Liver (tissue), 8 donors: ENCODE measurements at regions not wholly inside any gene's neighbourhood (a gene's known extent, or its start where the extent isn't known, plus 50 kb on each side); places are given as distances from the start of the nearest gene placed in this dataset.

Source experiments
- DNase-seq: peaks from one replicate; pipeline ENCODE4 v3.0.0-alpha.2; 2017; ENCODE audit warnings: low spot score
- H3K27ac ChIP-seq, 2 donors: one replicate each; pipeline ENCODE4 v1.7.0; 2013; ENCODE audit warnings: inconsistent platforms in 2 of 2, low read length in 2 of 2, control low read depth in 1 of 2, low read depth in 1 of 2, mild to moderate bottlenecking in 1 of 2
- H3K27me3 ChIP-seq, 4 donors: one replicate each; pipeline versions ENCODE4 v1.6.1 to v1.7.0; 2013; ENCODE audit warnings: low read length in 3 of 4, inconsistent platforms in 1 of 4, mild to moderate bottlenecking in 1 of 4, moderate library complexity in 1 of 4; ENCODE audit not compliant: control insufficient read depth in 4 of 4, insufficient read depth in 4 of 4
- H3K36me3 ChIP-seq, 4 donors: one replicate each; pipeline versions ENCODE4 v1.6.1 to v1.7.0; 2013; ENCODE audit warnings: low read length in 3 of 4, mild to moderate bottlenecking in 3 of 4, low read depth in 1 of 4, moderate library complexity in 1 of 4; ENCODE audit not compliant: control insufficient read depth in 4 of 4, insufficient read depth in 3 of 4
- H3K4me1 ChIP-seq, 4 donors: one replicate each; pipeline versions ENCODE4 v1.6.1 to v1.7.0; 2013; ENCODE audit warnings: low read length in 3 of 4, mild to moderate bottlenecking in 3 of 4, moderate library complexity in 1 of 4; ENCODE audit not compliant: control insufficient read depth in 4 of 4, insufficient read depth in 4 of 4
- H3K4me3 ChIP-seq, 3 donors: one replicate each; pipeline versions ENCODE4 v1.6.1 to v1.7.0; 2013; ENCODE audit warnings: low read length in 3 of 3, control low read depth in 1 of 3, low read depth in 1 of 3, mild to moderate bottlenecking in 1 of 3
- H3K9ac ChIP-seq, 2 donors: one replicate each; pipeline ENCODE4 v1.7.0; 2013; ENCODE audit warnings: low read length in 2 of 2, mild to moderate bottlenecking in 2 of 2, moderate library complexity in 2 of 2, control low read depth in 1 of 2, low read depth in 1 of 2
- H3K9me3 ChIP-seq, 4 donors: one replicate each; pipeline versions ENCODE4 v1.6.1 to v1.7.0; 2013; ENCODE audit warnings: low read length in 3 of 4; ENCODE audit not compliant: control insufficient read depth in 4 of 4
- ATF3 ChIP-seq: IDR thresholded peaks from 2 replicates; pipeline ENCODE4 v1.6.1; 2016; ENCODE audit warnings: antibody characterized with exemption
- EGR1 ChIP-seq, 2 donors: IDR thresholded peaks; 2 replicates each; pipeline ENCODE4 v1.6.1; 2016 to 2018; ENCODE audit warnings: antibody characterized with exemption in 2 of 2, low read depth in 2 of 2
- FOXA1 ChIP-seq: IDR thresholded peaks from 2 replicates; pipeline ENCODE4 v1.6.1; 2016; ENCODE audit warnings: antibody characterized with exemption
- FOXA2 ChIP-seq: IDR thresholded peaks from 2 replicates; pipeline ENCODE4 v1.6.1; 2016; ENCODE audit warnings: antibody characterized with exemption
- GABPA ChIP-seq, 2 donors: IDR thresholded peaks in 1 of 2; conservative IDR thresholded peaks in 1 of 2; 2 replicates each; pipeline ENCODE4 v1.6.1; 2016; ENCODE audit warnings: antibody characterized with exemption in 2 of 2, mild to moderate bottlenecking in 1 of 2, moderate library complexity in 1 of 2
- HNF4A ChIP-seq, 2 donors: conservative IDR thresholded peaks; 2 replicates each; pipeline ENCODE4 v1.6.1; 2016; ENCODE audit warnings: antibody characterized with exemption in 2 of 2, mild to moderate bottlenecking in 2 of 2
- HNF4G ChIP-seq: IDR thresholded peaks from 2 replicates; pipeline ENCODE4 v1.6.1; 2016; ENCODE audit warnings: antibody characterized with exemption
- JUND ChIP-seq, 2 donors: IDR thresholded peaks; 2 replicates each; pipeline ENCODE4 v1.6.1; 2016; ENCODE audit warnings: antibody characterized with exemption in 2 of 2
- NR2F2 ChIP-seq: IDR thresholded peaks from 2 replicates; pipeline ENCODE4 v1.6.1; 2016; ENCODE audit warnings: antibody characterized with exemption
- RAD21 ChIP-seq, 2 donors: IDR thresholded peaks; 2 replicates each; pipeline ENCODE4 v1.6.1; 2016; ENCODE audit warnings: antibody characterized with exemption in 2 of 2, mild to moderate bottlenecking in 2 of 2
- SP1 ChIP-seq: IDR thresholded peaks from 2 replicates; pipeline ENCODE4 v1.6.1; 2018; ENCODE audit warnings: antibody characterized with exemption, mild to moderate bottlenecking
- TAF1 ChIP-seq: conservative IDR thresholded peaks from 2 replicates; pipeline ENCODE4 v1.6.1; 2016; ENCODE audit warnings: antibody characterized with exemption, mild to moderate bottlenecking
- WGBS: extraction: QIAGEN DNeasy Blood & Tissue Kit; methylation state at CpG from one replicate; pipeline ENCODE4 v1.1.7; 2013; 5-methylcytosine and 5-hydroxymethylcytosine counted together
- TF ChIP-seq, protein P1 (sequence below): fragments of 150-350 bp; IDR thresholded peaks from 2 replicates; pipeline ENCODE4 v1.5.1; 2017; ENCODE audit warnings: improper control_type of control experiment, low read depth, low read length; ENCODE audit not compliant: missing input control
- TF ChIP-seq, protein P2 (sequence below): IDR thresholded peaks from 2 replicates; pipeline ENCODE4 v1.6.1; 2016; ENCODE audit warnings: antibody characterized with exemption, mild to moderate bottlenecking
- TF ChIP-seq, protein P3 (sequence below): IDR thresholded peaks from 2 replicates; pipeline ENCODE4 v1.6.1; 2016; ENCODE audit warnings: antibody characterized with exemption
- TF ChIP-seq, protein P4 (sequence below): IDR thresholded peaks from 2 replicates; pipeline ENCODE4 v1.6.1; 2016; ENCODE audit warnings: antibody characterized with exemption
- donor health status: healthy.
- donor health status: healthy.
- donor health status: healthy.
- donor health status: healthy.
- donor health status: healthy.

GRCh38 chr5:52728686-52729085, 59.0 kb upstream of the ITGA1 start:
- Histone ChIP-seq H3K27me3 (no peaks in the 10 kb centered on the region), H3K9me3 (no peaks in the 10 kb centered on the region), H3K4me3 (no peak overlapping the region), H3K9ac (no peak overlapping the region), H3K36me3 (no peaks in the 10 kb centered on the region), H3K4me1 (peaks cover 3 to 5% (median 4%) of the 10 kb centered on the region in 4 donors), H3K27ac (no peak overlapping the region)
- 83% methylated on average over 5 of the region's 5 CpGs for WGBS
- TF ChIP-seq ATF3: no peak
- no peak for TF ChIP-seq NR2F2
- TF ChIP-seq, protein P1, sequence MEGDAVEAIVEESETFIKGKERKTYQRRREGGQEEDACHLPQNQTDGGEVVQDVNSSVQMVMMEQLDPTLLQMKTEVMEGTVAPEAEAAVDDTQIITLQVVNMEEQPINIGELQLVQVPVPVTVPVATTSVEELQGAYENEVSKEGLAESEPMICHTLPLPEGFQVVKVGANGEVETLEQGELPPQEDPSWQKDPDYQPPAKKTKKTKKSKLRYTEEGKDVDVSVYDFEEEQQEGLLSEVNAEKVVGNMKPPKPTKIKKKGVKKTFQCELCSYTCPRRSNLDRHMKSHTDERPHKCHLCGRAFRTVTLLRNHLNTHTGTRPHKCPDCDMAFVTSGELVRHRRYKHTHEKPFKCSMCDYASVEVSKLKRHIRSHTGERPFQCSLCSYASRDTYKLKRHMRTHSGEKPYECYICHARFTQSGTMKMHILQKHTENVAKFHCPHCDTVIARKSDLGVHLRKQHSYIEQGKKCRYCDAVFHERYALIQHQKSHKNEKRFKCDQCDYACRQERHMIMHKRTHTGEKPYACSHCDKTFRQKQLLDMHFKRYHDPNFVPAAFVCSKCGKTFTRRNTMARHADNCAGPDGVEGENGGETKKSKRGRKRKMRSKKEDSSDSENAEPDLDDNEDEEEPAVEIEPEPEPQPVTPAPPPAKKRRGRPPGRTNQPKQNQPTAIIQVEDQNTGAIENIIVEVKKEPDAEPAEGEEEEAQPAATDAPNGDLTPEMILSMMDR: no peak
- no peak for TF ChIP-seq RAD21 (IDR thresholded peaks at IDR 0.05)
- TF ChIP-seq HNF4A (conservative IDR thresholded peaks at IDR 0.05): no peak
- TF ChIP-seq FOXA2: no peak
- TF ChIP-seq, protein P2, sequence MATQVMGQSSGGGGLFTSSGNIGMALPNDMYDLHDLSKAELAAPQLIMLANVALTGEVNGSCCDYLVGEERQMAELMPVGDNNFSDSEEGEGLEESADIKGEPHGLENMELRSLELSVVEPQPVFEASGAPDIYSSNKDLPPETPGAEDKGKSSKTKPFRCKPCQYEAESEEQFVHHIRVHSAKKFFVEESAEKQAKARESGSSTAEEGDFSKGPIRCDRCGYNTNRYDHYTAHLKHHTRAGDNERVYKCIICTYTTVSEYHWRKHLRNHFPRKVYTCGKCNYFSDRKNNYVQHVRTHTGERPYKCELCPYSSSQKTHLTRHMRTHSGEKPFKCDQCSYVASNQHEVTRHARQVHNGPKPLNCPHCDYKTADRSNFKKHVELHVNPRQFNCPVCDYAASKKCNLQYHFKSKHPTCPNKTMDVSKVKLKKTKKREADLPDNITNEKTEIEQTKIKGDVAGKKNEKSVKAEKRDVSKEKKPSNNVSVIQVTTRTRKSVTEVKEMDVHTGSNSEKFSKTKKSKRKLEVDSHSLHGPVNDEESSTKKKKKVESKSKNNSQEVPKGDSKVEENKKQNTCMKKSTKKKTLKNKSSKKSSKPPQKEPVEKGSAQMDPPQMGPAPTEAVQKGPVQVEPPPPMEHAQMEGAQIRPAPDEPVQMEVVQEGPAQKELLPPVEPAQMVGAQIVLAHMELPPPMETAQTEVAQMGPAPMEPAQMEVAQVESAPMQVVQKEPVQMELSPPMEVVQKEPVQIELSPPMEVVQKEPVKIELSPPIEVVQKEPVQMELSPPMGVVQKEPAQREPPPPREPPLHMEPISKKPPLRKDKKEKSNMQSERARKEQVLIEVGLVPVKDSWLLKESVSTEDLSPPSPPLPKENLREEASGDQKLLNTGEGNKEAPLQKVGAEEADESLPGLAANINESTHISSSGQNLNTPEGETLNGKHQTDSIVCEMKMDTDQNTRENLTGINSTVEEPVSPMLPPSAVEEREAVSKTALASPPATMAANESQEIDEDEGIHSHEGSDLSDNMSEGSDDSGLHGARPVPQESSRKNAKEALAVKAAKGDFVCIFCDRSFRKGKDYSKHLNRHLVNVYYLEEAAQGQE: no peak
- TF ChIP-seq HNF4G: no peak
- no peak for TF ChIP-seq SP1
- no peak for TF ChIP-seq JUND (IDR thresholded peaks at IDR 0.05)
- no peak for DNase-seq

- Histone ChIP-seq H3K4me3 (no peak overlapping the region), H3K36me3 (no peaks in the 10 kb centered on the region), H3K27me3 (no peaks in the 10 kb centered on the region), H3K9me3 (no peaks in the 10 kb centered on the region), H3K4me1 (peaks cover 3 to 5% (median 4%) of the 10 kb centered on the region in 4 donors), H3K9ac (no peak overlapping the region), H3K27ac (no peak overlapping the region)
- WGBS: 88% methylated on average over 1 of the region's 1 CpG
- DNase-seq: no peak
- TF ChIP-seq TAF1 (no peak), EGR1 (IDR thresholded peaks at IDR 0.05; ENCODE audit: low read depth in 2 of 2) (no peak), JUND (IDR thresholded peaks at IDR 0.05) (no peak), ATF3 (no peak), GABPA (IDR thresholded peaks at IDR 0.05 in 1 of 2, conservative IDR thresholded peaks at IDR 0.05 in 1 of 2) (no peak), HNF4A (conservative IDR thresholded peaks at IDR 0.05) (peak; percentile 83 to 94), FOXA1 (no peak), HNF4G (peak; percentile 80), RAD21 (IDR thresholded peaks at IDR 0.05) (peak in 1 of 2 donors; percentile 23), SP1 (peak; percentile 85)
- TF ChIP-seq, protein P3, sequence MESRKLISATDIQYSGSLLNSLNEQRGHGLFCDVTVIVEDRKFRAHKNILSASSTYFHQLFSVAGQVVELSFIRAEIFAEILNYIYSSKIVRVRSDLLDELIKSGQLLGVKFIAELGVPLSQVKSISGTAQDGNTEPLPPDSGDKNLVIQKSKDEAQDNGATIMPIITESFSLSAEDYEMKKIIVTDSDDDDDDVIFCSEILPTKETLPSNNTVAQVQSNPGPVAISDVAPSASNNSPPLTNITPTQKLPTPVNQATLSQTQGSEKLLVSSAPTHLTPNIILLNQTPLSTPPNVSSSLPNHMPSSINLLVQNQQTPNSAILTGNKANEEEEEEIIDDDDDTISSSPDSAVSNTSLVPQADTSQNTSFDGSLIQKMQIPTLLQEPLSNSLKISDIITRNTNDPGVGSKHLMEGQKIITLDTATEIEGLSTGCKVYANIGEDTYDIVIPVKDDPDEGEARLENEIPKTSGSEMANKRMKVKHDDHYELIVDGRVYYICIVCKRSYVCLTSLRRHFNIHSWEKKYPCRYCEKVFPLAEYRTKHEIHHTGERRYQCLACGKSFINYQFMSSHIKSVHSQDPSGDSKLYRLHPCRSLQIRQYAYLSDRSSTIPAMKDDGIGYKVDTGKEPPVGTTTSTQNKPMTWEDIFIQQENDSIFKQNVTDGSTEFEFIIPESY: no peak
- TF ChIP-seq, protein P2: no peak
- TF ChIP-seq, protein P1: no peak
- TF ChIP-seq, protein P4, sequence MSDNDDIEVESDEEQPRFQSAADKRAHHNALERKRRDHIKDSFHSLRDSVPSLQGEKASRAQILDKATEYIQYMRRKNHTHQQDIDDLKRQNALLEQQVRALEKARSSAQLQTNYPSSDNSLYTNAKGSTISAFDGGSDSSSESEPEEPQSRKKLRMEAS: no peak
Measured at GRCh38 chr5:52731274-52732027, 56.3 kb upstream of the ITGA1 start.
